ENCODE measurements at regions not wholly inside any gene's neighbourhood (a gene's known extent, or its start where the extent isn't known, plus 50 kb on each side); places are given as distances from the start of the nearest gene placed in this dataset.

GRCh38 chrX:131626681-131627296 lies 82.9 kb downstream of the OR13H1 start:
- no peak overlapping the region for H3K4me2 ChIP-seq (ENCODE audit: low read depth, low read length, poor library complexity, severe bottlenecking)
- H3F3A ChIP-seq (ENCODE audit: low read depth) = no peaks in the 10 kb centered on the region
- no peaks in the 10 kb centered on the region for H3K4me1 ChIP-seq (ENCODE audit: insufficient read depth, low read length, poor library complexity, severe bottlenecking)
- H3K9ac ChIP-seq (ENCODE audit: low read depth, low read length, poor library complexity, severe bottlenecking) = no peak overlapping the region
- no peaks in the 10 kb centered on the region for H3K27me3 ChIP-seq (ENCODE audit: insufficient read depth, low read length, poor library complexity, severe bottlenecking)
- H3K9me3 ChIP-seq (ENCODE audit: insufficient read depth, low read depth, low read length) = no peaks in the 10 kb centered on the region
- H3K9me2 ChIP-seq (replicated peaks; ENCODE audit: low read depth, low read length) = no peaks in the 10 kb centered on the region
- no peak overlapping the region for H3K4me3 ChIP-seq (ENCODE audit: low read length, poor library complexity, severe bottlenecking)
- no peaks in the 10 kb centered on the region for H3K79me2 ChIP-seq (ENCODE audit: insufficient read depth, low read length)
- no peaks in the 10 kb centered on the region for H3K36me3 ChIP-seq (ENCODE audit: insufficient read depth, low read length)
- H4K20me1 ChIP-seq (ENCODE audit: insufficient read depth, low read length, poor library complexity, severe bottlenecking) = no peaks in the 10 kb centered on the region
- H2AFZ ChIP-seq (ENCODE audit: low read length) = no peak overlapping the region
- TF ChIP-seq EZH2phosphoT487 (IDR thresholded peaks at IDR 0.05; ENCODE audit: borderline replicate concordance) (no peak), CTCF (conservative IDR thresholded peaks at IDR 0.05; ENCODE audit: low read length) (no peak; the same call in 1 of the 2 replicates)

- Histone ChIP-seq H4K20me1 (ENCODE audit: insufficient read depth, low read length, poor library complexity, severe bottlenecking) (no peaks in the 10 kb centered on the region), H3K4me1 (ENCODE audit: insufficient read depth, low read length, poor library complexity, severe bottlenecking) (no peaks in the 10 kb centered on the region), H3F3A (ENCODE audit: low read depth) (no peaks in the 10 kb centered on the region), H3K36me3 (ENCODE audit: insufficient read depth, low read length) (no peaks in the 10 kb centered on the region), H3K4me3 (ENCODE audit: low read length, poor library complexity, severe bottlenecking) (no peak overlapping the region), H3K9me3 (ENCODE audit: insufficient read depth, low read depth, low read length) (no peaks in the 10 kb centered on the region), H3K4me2 (ENCODE audit: low read depth, low read length, poor library complexity, severe bottlenecking) (no peak overlapping the region), H2AFZ (ENCODE audit: low read length) (no peak overlapping the region), H3K9me2 (replicated peaks; ENCODE audit: low read depth, low read length) (no peaks in the 10 kb centered on the region), H3K27me3 (ENCODE audit: insufficient read depth, low read length, poor library complexity, severe bottlenecking) (no peaks in the 10 kb centered on the region), H3K9ac (ENCODE audit: low read depth, low read length, poor library complexity, severe bottlenecking) (no peak overlapping the region), H3K79me2 (ENCODE audit: insufficient read depth, low read length) (no peaks in the 10 kb centered on the region)
- no peak for TF ChIP-seq CTCF (conservative IDR thresholded peaks at IDR 0.05; ENCODE audit: low read length)
- no peak for TF ChIP-seq EZH2phosphoT487 (IDR thresholded peaks at IDR 0.05; ENCODE audit: borderline replicate concordance)
Observed at GRCh38 chrX:131630534-131630933, 86.7 kb downstream of the OR13H1 start.

GRCh38 chrX:131633285-131633917 lies 89.5 kb downstream of the OR13H1 start:
- Histone ChIP-seq H3K4me2 (ENCODE audit: low read depth, low read length, poor library complexity, severe bottlenecking) (no peak overlapping the region), H3K36me3 (ENCODE audit: insufficient read depth, low read length) (no peaks in the 10 kb centered on the region), H2AFZ (ENCODE audit: low read length) (no peak overlapping the region)

More at GRCh38 chrX:131633285-131633917, 89.5 kb downstream of the OR13H1 start:
- H3K9me3 ChIP-seq (ENCODE audit: insufficient read depth, low read depth, low read length) = no peaks in the 10 kb centered on the region
- no peaks in the 10 kb centered on the region for H3F3A ChIP-seq (ENCODE audit: low read depth)
- H3K27me3 ChIP-seq (ENCODE audit: insufficient read depth, low read length, poor library complexity, severe bottlenecking) = no peaks in the 10 kb centered on the region
- no peak for TF ChIP-seq EZH2phosphoT487 (IDR thresholded peaks at IDR 0.05; ENCODE audit: borderline replicate concordance)
- peak; percentile 70 for TF ChIP-seq CTCF (conservative IDR thresholded peaks at IDR 0.05; ENCODE audit: low read length)
- H3K4me3 ChIP-seq (ENCODE audit: low read length, poor library complexity, severe bottlenecking) = no peak overlapping the region
- H3K9ac ChIP-seq (ENCODE audit: low read depth, low read length, poor library complexity, severe bottlenecking) = no peak overlapping the region
- H3K79me2 ChIP-seq (ENCODE audit: insufficient read depth, low read length) = no peaks in the 10 kb centered on the region
- no peaks in the 10 kb centered on the region for H3K9me2 ChIP-seq (replicated peaks; ENCODE audit: low read depth, low read length)
- no peaks in the 10 kb centered on the region for H4K20me1 ChIP-seq (ENCODE audit: insufficient read depth, low read length, poor library complexity, severe bottlenecking)
- H3K4me1 ChIP-seq (ENCODE audit: insufficient read depth, low read length, poor library complexity, severe bottlenecking) = no peaks in the 10 kb centered on the region

Measured in Loucy (cell line).